ENCODE measurements at regions not wholly inside any gene's neighbourhood (a gene's known extent, or its start where the extent isn't known, plus 50 kb on each side); places are given as distances from the start of the nearest gene placed in this dataset.

- in situ Hi-C loops (cut with HindIII; ENCODE audit: low sequenced_read_pairs) = no loop called here
- no peak overlapping the region for H3K4me3 ChIP-seq (ENCODE audit: low read depth, low read length)
- TF ChIP-seq CTCF (IDR thresholded peaks at IDR 0.05; ENCODE audit: low read depth, low read length, missing control alignments) = no peak
- no peak for DNase-seq (ENCODE audit: low read depth)
Observed at GRCh38 chr2:37568565-37568964, 102.9 kb downstream of the CDC42EP3 start.

- no peak for DNase-seq (ENCODE audit: low read depth)
- no peak overlapping the region for H3K4me3 ChIP-seq (ENCODE audit: low read depth, low read length)
- in situ Hi-C loops (cut with HindIII; ENCODE audit: low sequenced_read_pairs) = no loop called here
- no peak for TF ChIP-seq CTCF (IDR thresholded peaks at IDR 0.05; ENCODE audit: low read depth, low read length, missing control alignments)
Observed at GRCh38 chr2:37569131-37569823, 102.2 kb downstream of the CDC42EP3 start.

GRCh38 chr2:37569986-37570679, 101.3 kb downstream of the CDC42EP3 start:
- in situ Hi-C loops (cut with HindIII; ENCODE audit: low sequenced_read_pairs) = no loop called here
- no peak for TF ChIP-seq CTCF (IDR thresholded peaks at IDR 0.05; ENCODE audit: low read depth, low read length, missing control alignments)
- no peak for DNase-seq (ENCODE audit: low read depth)

GRCh38 chr2:37570773-37571586, 100.5 kb downstream of the CDC42EP3 start:
- no peak for DNase-seq (ENCODE audit: low read depth)
- in situ Hi-C loops (cut with HindIII; ENCODE audit: low sequenced_read_pairs) = no loop called here
- no peak overlapping the region for H3K4me3 ChIP-seq (ENCODE audit: low read depth, low read length)
- TF ChIP-seq CTCF (IDR thresholded peaks at IDR 0.05; ENCODE audit: low read depth, low read length, missing control alignments) = no peak

More at GRCh38 chr2:37569986-37570679, 101.3 kb downstream of the CDC42EP3 start:
- H3K4me3 ChIP-seq (ENCODE audit: low read depth, low read length) = no peak overlapping the region

GRCh38 chr2:37571587-37572136, 99.8 kb downstream of the CDC42EP3 start:
- H3K4me3 ChIP-seq (ENCODE audit: low read depth, low read length) = no peak overlapping the region
- DNase-seq (ENCODE audit: low read depth) = no peak
- in situ Hi-C loops (cut with HindIII; ENCODE audit: low sequenced_read_pairs) = no loop called here
- no peak for TF ChIP-seq CTCF (IDR thresholded peaks at IDR 0.05; ENCODE audit: low read depth, low read length, missing control alignments)
